Peyer's patch (tissue), 4 donors: ENCODE measurements at regions not wholly inside any gene's neighbourhood (a gene's known extent, or its start where the extent isn't known, plus 50 kb on each side); places are given as distances from the start of the nearest gene placed in this dataset.

Experiments used
- CTCF ChIP-seq, 6 experiments: fragments of 450-650 bp in 4 of 6; fragments of 200-600 bp in 2 of 6; sonication (generic) in 1 of 6; IDR thresholded peaks; one replicate each; pipeline ENCODE4 v1.5.1; 2017 to 2019; ENCODE audit warnings: antibody characterized with exemption in 6 of 6, mild to moderate bottlenecking in 3 of 6, moderate library complexity in 1 of 6
- POLR2A ChIP-seq, 2 donors: fragments of 450-650 bp; IDR thresholded peaks; one replicate each; pipeline ENCODE4 v1.5.1; 2017; ENCODE audit warnings: antibody characterized with exemption in 2 of 2, mild to moderate bottlenecking in 2 of 2, moderate library complexity in 2 of 2

- TF ChIP-seq CTCF (IDR thresholded peaks at IDR 0.05) (no peak), POLR2A (IDR thresholded peaks at IDR 0.05) (no peak)
Measured at GRCh38 chr17:83149761-83150251, 70.4 kb downstream of the METRNL start.
